Adrenal gland (tissue), 5 donors: ENCODE measurements at regions not wholly inside any gene's neighbourhood (a gene's known extent, or its start where the extent isn't known, plus 50 kb on each side); places are given as distances from the start of the nearest gene placed in this dataset.

Experiments
- CTCF ChIP-seq, 6 experiments: fragments of 450-650 bp in 4 of 6; fragments of 200-600 bp in 2 of 6; sonication (generic) in 1 of 6; IDR thresholded peaks; 1 replicate in 5 of 6; 2 replicates in 1 of 6; pipeline versions ENCODE4 v1.5.1 to v1.8.0; 2016 to 2021; ENCODE audit warnings: antibody characterized with exemption in 6 of 6, mild to moderate bottlenecking in 2 of 6, moderate library complexity in 1 of 6
- POLR2A ChIP-seq, 2 donors: fragments of 450-650 bp; IDR thresholded peaks; one replicate each; pipeline ENCODE4 v1.6.1; 2017; ENCODE audit warnings: antibody characterized with exemption in 2 of 2, mild to moderate bottlenecking in 2 of 2, moderate library complexity in 1 of 2
- donor health status: DM: no; HTN: no; CAD: no.

GRCh38 chr11:30147293-30147692 is 83.5 kb upstream of the FSHB start:
- TF ChIP-seq POLR2A (IDR thresholded peaks at IDR 0.05) (no peak), CTCF (IDR thresholded peaks at IDR 0.05) (no peak)
